ENCODE measurements at regions not wholly inside any gene's neighbourhood (a gene's known extent, or its start where the extent isn't known, plus 50 kb on each side); places are given as distances from the start of the nearest gene placed in this dataset.
"Not testable (repeated sequence)": the region's sequence is repeated elsewhere in the genome, so short reads cannot be mapped to it uniquely, and the experiment has no call there.

DNA sequence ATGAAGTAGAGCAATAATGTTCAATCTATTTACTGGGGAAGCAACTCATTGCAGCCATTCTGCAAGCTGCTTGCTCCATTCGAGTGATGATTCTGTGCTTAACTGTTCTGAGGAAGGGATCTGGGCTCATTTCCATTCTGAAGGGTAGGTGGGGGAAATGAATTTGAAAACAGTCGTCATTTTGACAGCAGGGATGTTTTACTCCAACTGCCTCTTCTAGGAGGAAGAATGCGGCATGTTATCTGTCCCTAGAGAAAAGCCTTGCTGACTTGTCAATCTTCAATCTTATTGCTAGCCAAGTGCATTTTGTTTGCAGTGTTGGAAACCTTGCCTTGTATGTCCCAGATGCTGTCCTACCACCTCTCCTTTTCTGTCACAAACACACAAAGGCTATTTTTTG lies 105.9 kb downstream of the PRDM13 start:
- Histone ChIP-seq H3K27ac (ENCODE audit: low read depth, low read length) (no peak overlapping the region), H3K4me2 (ENCODE audit: low read length) (no peak overlapping the region), H2BK5ac (ENCODE audit: low read length) (no peak overlapping the region), H3K36me3 (ENCODE audit: control insufficient read depth, insufficient read depth, low read length) (no peaks in the 10 kb centered on the region), H2BK120ac (ENCODE audit: low read depth, low read length) (no peak overlapping the region), H2BK15ac (replicated peaks; ENCODE audit: low read depth) (no peak overlapping the region), H3K4me3 (ENCODE audit: low read length) (no peak overlapping the region), H2AK5ac (ENCODE audit: low read length) (no peak overlapping the region), H3K4me1 (ENCODE audit: control insufficient read depth, low read depth, low read length) (no peaks in the 10 kb centered on the region), H4K8ac (ENCODE audit: low read depth, low read length) (no peak overlapping the region), H3K79me2 (ENCODE audit: control insufficient read depth, insufficient read depth, low read length) (no peaks in the 10 kb centered on the region), H3K27me3 (ENCODE audit: insufficient read depth, low read length, poor library complexity) (no peaks in the 10 kb centered on the region), H3K18ac (ENCODE audit: low read length) (no peak overlapping the region), H3K23ac (ENCODE audit: low read length) (no peak overlapping the region), H3K4ac (ENCODE audit: low read depth, low read length) (no peak overlapping the region), H3K56ac (ENCODE audit: low read length) (no peak overlapping the region), H3K9ac (ENCODE audit: low read length) (no peak overlapping the region), H4K5ac (ENCODE audit: low read length) (no peak overlapping the region), H3K79me1 (ENCODE audit: low read length) (no peaks in the 10 kb centered on the region)
- DNase-seq = no peak
- WGBS (ENCODE audit: extremely low coverage, insufficient coverage, low lambda C conversion rate) = no CpG with 5 or more reads among the region's 3 CpGs

GRCh38 chr6:99722043-99722442 lies 115.4 kb downstream of the PRDM13 start:
- H3K9ac ChIP-seq (ENCODE audit: low read length); H2BK5ac ChIP-seq (ENCODE audit: low read length); DNase-seq; H3K18ac ChIP-seq (ENCODE audit: low read length); H4K5ac ChIP-seq (ENCODE audit: low read length); H3K4me3 ChIP-seq (ENCODE audit: low read length); H3K4me1 ChIP-seq (ENCODE audit: control insufficient read depth, low read depth, low read length); H3K79me2 ChIP-seq (ENCODE audit: control insufficient read depth, insufficient read depth, low read length); H3K27me3 ChIP-seq (ENCODE audit: insufficient read depth, low read length, poor library complexity); H3K4me2 ChIP-seq (ENCODE audit: low read length); H3K4ac ChIP-seq (ENCODE audit: low read depth, low read length); H4K8ac ChIP-seq (ENCODE audit: low read depth, low read length); H3K56ac ChIP-seq (ENCODE audit: low read length); H3K23ac ChIP-seq (ENCODE audit: low read length); H2AK5ac ChIP-seq (ENCODE audit: low read length); H3K36me3 ChIP-seq (ENCODE audit: control insufficient read depth, insufficient read depth, low read length); H2BK120ac ChIP-seq (ENCODE audit: low read depth, low read length); H2BK15ac ChIP-seq (replicated peaks; ENCODE audit: low read depth); H3K79me1 ChIP-seq (ENCODE audit: low read length); H3K27ac ChIP-seq (ENCODE audit: low read depth, low read length): not testable (repeated sequence)

GRCh38 chr6:99730237-99730636 lies 123.6 kb downstream of the PRDM13 start:
- not testable (repeated sequence) for H3K79me1 ChIP-seq (ENCODE audit: low read length); H3K9ac ChIP-seq (ENCODE audit: low read length); H2BK15ac ChIP-seq (replicated peaks; ENCODE audit: low read depth); H2AK5ac ChIP-seq (ENCODE audit: low read length); H3K4ac ChIP-seq (ENCODE audit: low read depth, low read length); H3K79me2 ChIP-seq (ENCODE audit: control insufficient read depth, insufficient read depth, low read length); DNase-seq; H2BK120ac ChIP-seq (ENCODE audit: low read depth, low read length); H3K27ac ChIP-seq (ENCODE audit: low read depth, low read length); H3K36me3 ChIP-seq (ENCODE audit: control insufficient read depth, insufficient read depth, low read length); H3K4me2 ChIP-seq (ENCODE audit: low read length); H3K4me3 ChIP-seq (ENCODE audit: low read length); H3K23ac ChIP-seq (ENCODE audit: low read length); H4K5ac ChIP-seq (ENCODE audit: low read length); H2BK5ac ChIP-seq (ENCODE audit: low read length); H3K18ac ChIP-seq (ENCODE audit: low read length); H4K8ac ChIP-seq (ENCODE audit: low read depth, low read length); H3K4me1 ChIP-seq (ENCODE audit: control insufficient read depth, low read depth, low read length); H3K56ac ChIP-seq (ENCODE audit: low read length); H3K27me3 ChIP-seq (ENCODE audit: insufficient read depth, low read length, poor library complexity)
- no CpG with 5 or more reads among the region's 6 CpGs for WGBS (ENCODE audit: extremely low coverage, insufficient coverage, low lambda C conversion rate)

GRCh38 chr6:99736302-99736701 lies 129.7 kb downstream of the PRDM13 start:
- Histone ChIP-seq H3K4me1 (ENCODE audit: control insufficient read depth, low read depth, low read length) (no peaks in the 10 kb centered on the region), H3K36me3 (ENCODE audit: control insufficient read depth, insufficient read depth, low read length) (no peaks in the 10 kb centered on the region), H2BK15ac (replicated peaks; ENCODE audit: low read depth) (no peak overlapping the region), H3K4me3 (ENCODE audit: low read length) (no peak overlapping the region), H3K9ac (ENCODE audit: low read length) (no peak overlapping the region), H3K4me2 (ENCODE audit: low read length) (no peak overlapping the region), H3K27ac (ENCODE audit: low read depth, low read length) (no peak overlapping the region), H2BK120ac (ENCODE audit: low read depth, low read length) (no peak overlapping the region), H3K18ac (ENCODE audit: low read length) (no peak overlapping the region), H3K4ac (ENCODE audit: low read depth, low read length) (no peak overlapping the region), H3K56ac (ENCODE audit: low read length) (no peak overlapping the region), H2BK5ac (ENCODE audit: low read length) (no peak overlapping the region), H3K23ac (ENCODE audit: low read length) (no peak overlapping the region), H3K79me1 (ENCODE audit: low read length) (no peaks in the 10 kb centered on the region), H4K5ac (ENCODE audit: low read length) (no peak overlapping the region), H3K27me3 (ENCODE audit: insufficient read depth, low read length, poor library complexity) (no peaks in the 10 kb centered on the region), H2AK5ac (ENCODE audit: low read length) (no peak overlapping the region), H4K8ac (ENCODE audit: low read depth, low read length) (no peak overlapping the region), H3K79me2 (ENCODE audit: control insufficient read depth, insufficient read depth, low read length) (no peaks in the 10 kb centered on the region)
- WGBS (ENCODE audit: extremely low coverage, insufficient coverage, low lambda C conversion rate) = no CpG with 5 or more reads among the region's 1 CpG
- peak; percentile 14 for DNase-seq

DNA sequence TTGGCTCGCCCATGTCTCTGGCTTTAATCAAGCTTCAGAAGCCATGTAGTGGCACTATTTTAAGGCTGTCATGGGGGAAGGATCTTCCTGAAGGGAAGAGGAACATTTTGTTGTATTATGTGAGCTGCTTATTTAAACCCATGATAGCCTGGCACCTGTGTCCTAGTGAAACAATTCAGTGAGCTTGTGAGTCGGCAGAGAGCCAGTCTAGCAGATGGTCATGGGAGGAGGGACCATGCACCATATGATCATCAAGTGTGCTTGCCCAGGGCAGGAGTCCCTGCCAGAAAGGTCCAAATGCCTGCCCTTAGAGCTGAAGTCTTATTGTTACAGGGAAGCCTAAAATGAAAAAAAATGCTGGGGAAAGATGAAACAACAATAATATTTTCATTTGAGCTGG lies 132.9 kb downstream of the PRDM13 start:
- Histone ChIP-seq H3K4me1 (ENCODE audit: control insufficient read depth, low read depth, low read length) (no peaks in the 10 kb centered on the region), H3K36me3 (ENCODE audit: control insufficient read depth, insufficient read depth, low read length) (no peaks in the 10 kb centered on the region), H3K79me2 (ENCODE audit: control insufficient read depth, insufficient read depth, low read length) (no peaks in the 10 kb centered on the region), H3K18ac (ENCODE audit: low read length) (no peak overlapping the region), H2BK5ac (ENCODE audit: low read length) (no peak overlapping the region), H3K27ac (ENCODE audit: low read depth, low read length) (no peak overlapping the region), H2BK120ac (ENCODE audit: low read depth, low read length) (no peak overlapping the region), H4K5ac (ENCODE audit: low read length) (no peak overlapping the region), H3K56ac (ENCODE audit: low read length) (no peak overlapping the region), H4K8ac (ENCODE audit: low read depth, low read length) (no peak overlapping the region), H3K4ac (ENCODE audit: low read depth, low read length) (no peak overlapping the region), H2BK15ac (replicated peaks; ENCODE audit: low read depth) (no peak overlapping the region), H3K27me3 (ENCODE audit: insufficient read depth, low read length, poor library complexity) (no peaks in the 10 kb centered on the region), H3K9ac (ENCODE audit: low read length) (no peak overlapping the region), H2AK5ac (ENCODE audit: low read length) (no peak overlapping the region), H3K79me1 (ENCODE audit: low read length) (no peaks in the 10 kb centered on the region), H3K4me2 (ENCODE audit: low read length) (no peak overlapping the region), H3K23ac (ENCODE audit: low read length) (no peak overlapping the region), H3K4me3 (ENCODE audit: low read length) (no peak overlapping the region)
- DNase-seq = no peak
- WGBS (ENCODE audit: extremely low coverage, insufficient coverage, low lambda C conversion rate) = no CpG with 5 or more reads among the region's 2 CpGs

DNA sequence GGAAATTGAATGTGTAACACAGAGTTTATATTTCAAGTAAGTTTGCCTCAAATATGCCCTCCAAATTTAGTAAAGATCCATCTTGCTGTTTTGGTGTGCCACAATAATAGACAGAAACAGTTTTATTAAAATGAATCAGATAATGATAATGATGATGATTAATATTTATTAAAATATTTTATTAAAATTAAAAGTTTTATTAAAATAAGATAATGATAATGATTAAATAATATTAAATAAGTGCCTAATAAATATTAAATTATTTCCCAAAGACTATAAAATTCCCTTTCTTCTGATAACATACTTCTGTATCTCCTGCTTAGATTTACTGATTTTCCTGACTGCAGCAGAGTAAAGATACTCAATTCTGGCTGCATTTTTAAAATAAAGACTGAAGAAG lies 134.5 kb downstream of the PRDM13 start:
- no peak overlapping the region for H2AK5ac ChIP-seq (ENCODE audit: low read length)

More for the DNA sequence above, 134.5 kb downstream of the PRDM13 start:
- no peak overlapping the region for H3K23ac ChIP-seq (ENCODE audit: low read length)
- H2BK120ac ChIP-seq (ENCODE audit: low read depth, low read length) = no peak overlapping the region
- H3K4me3 ChIP-seq (ENCODE audit: low read length) = no peak overlapping the region
- H2BK5ac ChIP-seq (ENCODE audit: low read length) = no peak overlapping the region
- H3K56ac ChIP-seq (ENCODE audit: low read length) = no peak overlapping the region
- H3K36me3 ChIP-seq (ENCODE audit: control insufficient read depth, insufficient read depth, low read length) = no peaks in the 10 kb centered on the region
- H3K18ac ChIP-seq (ENCODE audit: low read length) = no peak overlapping the region
- no peak overlapping the region for H4K8ac ChIP-seq (ENCODE audit: low read depth, low read length)
- H4K5ac ChIP-seq (ENCODE audit: low read length) = no peak overlapping the region
- no peak overlapping the region for H3K4me2 ChIP-seq (ENCODE audit: low read length)
- no peak overlapping the region for H2BK15ac ChIP-seq (replicated peaks; ENCODE audit: low read depth)
- no peak overlapping the region for H3K4ac ChIP-seq (ENCODE audit: low read depth, low read length)
- H3K9ac ChIP-seq (ENCODE audit: low read length) = no peak overlapping the region
- DNase-seq = no peak
- no peaks in the 10 kb centered on the region for H3K4me1 ChIP-seq (ENCODE audit: control insufficient read depth, low read depth, low read length)
- no peaks in the 10 kb centered on the region for H3K79me1 ChIP-seq (ENCODE audit: low read length)
- no peaks in the 10 kb centered on the region for H3K27me3 ChIP-seq (ENCODE audit: insufficient read depth, low read length, poor library complexity)
- no peaks in the 10 kb centered on the region for H3K79me2 ChIP-seq (ENCODE audit: control insufficient read depth, insufficient read depth, low read length)
- no peak overlapping the region for H3K27ac ChIP-seq (ENCODE audit: low read depth, low read length)

Measured in mesendoderm (in vitro differentiated cells).